ENCODE measurements at regions not wholly inside any gene's neighbourhood (a gene's known extent, or its start where the extent isn't known, plus 50 kb on each side); places are given as distances from the start of the nearest gene placed in this dataset.
A peak's percentile ranks its signal among the peaks of the same experiment; 100 is the strongest.
"Not testable (repeated sequence)": the region's sequence is repeated elsewhere in the genome, so short reads cannot be mapped to it uniquely, and the experiment has no call there.

DNA sequence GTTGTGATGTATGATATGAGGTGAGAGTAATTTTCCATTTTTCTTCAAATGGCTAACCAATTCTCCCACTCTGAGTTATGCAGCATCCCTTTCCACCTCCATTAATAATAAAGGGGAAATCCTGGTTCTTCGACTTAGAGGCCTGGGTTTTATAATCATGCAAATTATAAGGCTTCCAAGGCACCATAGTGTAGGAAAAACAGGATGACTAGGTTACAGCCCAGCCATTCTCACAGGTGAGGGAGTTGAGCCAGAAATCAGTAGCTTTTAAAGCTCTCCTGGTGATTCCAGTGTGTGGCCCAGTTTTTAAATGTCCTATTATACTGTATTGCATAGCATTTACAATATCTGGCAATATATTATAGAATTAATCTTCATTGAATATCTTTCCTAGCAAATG lies 203.1 kb downstream of the ARHGEF9 start:
- no peak for DNase-seq (ENCODE audit: low spot score in 2 of 2)
- no peak for FAIRE-seq

DNA sequence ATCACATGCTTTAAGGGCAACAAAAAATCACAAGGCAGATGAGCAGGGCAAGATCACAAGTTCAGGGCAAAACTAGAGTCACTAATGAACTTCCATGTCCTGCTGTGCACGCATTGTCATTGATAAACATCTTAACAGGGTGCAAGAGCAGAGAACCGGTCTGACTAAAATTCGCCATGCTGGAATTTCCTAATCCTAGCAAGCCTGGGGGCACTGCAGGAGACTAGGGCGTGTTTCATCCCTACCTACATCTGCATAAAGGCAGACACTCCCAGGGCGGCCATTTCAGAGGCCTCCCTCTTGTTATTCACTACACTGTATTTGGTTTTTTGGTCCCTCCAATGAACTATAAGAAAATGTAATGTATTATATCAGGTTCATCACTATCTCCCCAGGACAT lies 203.6 kb downstream of the ARHGEF9 start:
- DNase-seq (ENCODE audit: low spot score in 2 of 2) (no peak), FAIRE-seq (no peak)

GRCh38 chrX:63576533-63576932 lies 208.5 kb downstream of the ARHGEF9 start:
- FAIRE-seq (no peak), DNase-seq (ENCODE audit: low spot score in 2 of 2) (no peak)

DNA sequence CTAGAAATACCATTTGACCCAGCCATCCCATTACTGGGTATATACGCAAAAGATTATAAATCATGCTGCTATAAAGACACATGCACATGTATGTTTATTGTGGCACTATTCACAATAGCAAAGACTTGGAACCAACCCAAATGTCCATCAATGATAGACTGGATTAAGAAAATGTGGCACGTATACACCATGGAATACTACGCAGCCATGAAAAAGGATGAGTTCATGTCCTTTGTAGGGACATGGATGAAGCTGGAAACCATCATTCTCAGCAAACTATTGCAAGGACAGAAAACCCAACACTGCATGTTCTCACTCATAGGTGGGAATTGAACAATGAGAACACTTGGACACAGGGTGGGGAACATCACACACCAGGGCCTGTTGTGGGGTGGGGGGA lies 209.3 kb downstream of the ARHGEF9 start:
- FAIRE-seq: not testable (repeated sequence)

DNA sequence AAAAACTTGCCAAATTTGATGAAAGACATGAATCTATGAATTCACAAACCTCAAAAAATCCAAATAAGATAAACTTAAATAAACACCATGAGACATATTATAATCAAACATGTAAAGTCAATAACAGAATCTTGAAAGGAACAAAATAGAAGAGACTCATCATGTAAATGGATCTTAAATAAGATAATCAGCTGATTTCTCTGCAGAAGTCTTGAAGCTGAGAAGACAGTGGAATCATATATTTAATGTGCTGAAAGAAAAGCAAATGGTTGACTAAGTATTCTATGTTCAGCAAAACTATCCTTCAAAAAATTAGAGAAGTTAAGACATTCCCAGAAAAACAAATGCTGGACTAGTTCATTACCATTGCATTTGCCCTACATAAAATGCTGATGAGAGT lies 215.7 kb upstream of the SPIN4 start:
- DNase-seq (ENCODE audit: low spot score in 2 of 2) (no peak), FAIRE-seq (no peak)

More for the DNA sequence above, 209.3 kb downstream of the ARHGEF9 start:
- DNase-seq (ENCODE audit: low spot score in 2 of 2): not testable (repeated sequence)

DNA sequence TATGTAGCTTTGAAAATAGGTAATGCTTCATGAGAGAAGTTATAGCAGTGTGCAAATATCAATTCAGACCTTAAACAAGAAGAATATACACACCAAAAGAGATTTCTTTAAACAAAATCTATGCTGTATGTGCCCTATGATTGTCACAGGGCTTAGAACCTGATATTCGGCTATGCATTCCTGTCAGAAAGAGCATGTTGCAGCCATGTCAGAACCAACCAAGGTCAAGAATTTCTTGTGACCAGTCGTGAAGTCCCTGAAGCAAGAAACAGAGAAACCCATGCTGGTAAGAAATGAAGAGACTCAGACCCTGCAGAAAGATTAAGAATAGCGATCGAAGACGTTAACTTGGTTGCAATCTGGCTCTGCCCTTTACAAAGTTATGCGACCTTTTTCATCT lies 210.3 kb upstream of the SPIN4 start:
- no peak for DNase-seq (ENCODE audit: low spot score in 2 of 2)
- FAIRE-seq: no peak

- no peak for FAIRE-seq
- peak in 1 of 2 donors; percentile 19 for DNase-seq (ENCODE audit: low spot score in 2 of 2)
Observed at GRCh38 chrX:63560601-63561218, 209.6 kb upstream of the SPIN4 start.

- DNase-seq (ENCODE audit: low spot score in 2 of 2) (no peak), FAIRE-seq (no peak)
Observed at GRCh38 chrX:63551856-63552255, 200.7 kb upstream of the SPIN4 start.

GRCh38 chrX:63530654-63531053 lies 179.5 kb upstream of the SPIN4 start:
- FAIRE-seq (no peak), DNase-seq (ENCODE audit: low spot score in 2 of 2) (no peak)

- no peak for DNase-seq (ENCODE audit: low spot score in 2 of 2)
- no peak for FAIRE-seq
Observed at GRCh38 chrX:63529961-63530360, 178.8 kb upstream of the SPIN4 start.

DNA sequence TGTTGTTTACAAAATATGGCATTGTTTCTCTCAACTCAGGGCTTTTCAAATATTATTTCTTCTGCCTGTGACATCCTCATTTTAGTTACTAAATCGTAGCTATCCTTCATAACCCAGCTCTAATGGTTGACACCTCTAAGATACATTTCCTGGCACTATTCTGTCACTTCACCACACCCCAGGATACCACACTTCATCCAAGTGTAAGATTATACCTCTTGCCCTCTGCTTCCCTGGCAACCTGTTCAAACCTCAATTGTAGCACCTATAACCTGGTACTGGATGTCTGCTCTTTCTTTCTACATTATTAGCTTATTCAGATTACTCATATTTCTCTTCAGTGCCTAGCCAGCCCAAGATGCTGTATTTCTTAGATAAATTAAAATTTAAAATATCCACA lies 175.7 kb upstream of the SPIN4 start:
- DNase-seq (ENCODE audit: low spot score in 2 of 2): no peak
- no peak for FAIRE-seq

DNA sequence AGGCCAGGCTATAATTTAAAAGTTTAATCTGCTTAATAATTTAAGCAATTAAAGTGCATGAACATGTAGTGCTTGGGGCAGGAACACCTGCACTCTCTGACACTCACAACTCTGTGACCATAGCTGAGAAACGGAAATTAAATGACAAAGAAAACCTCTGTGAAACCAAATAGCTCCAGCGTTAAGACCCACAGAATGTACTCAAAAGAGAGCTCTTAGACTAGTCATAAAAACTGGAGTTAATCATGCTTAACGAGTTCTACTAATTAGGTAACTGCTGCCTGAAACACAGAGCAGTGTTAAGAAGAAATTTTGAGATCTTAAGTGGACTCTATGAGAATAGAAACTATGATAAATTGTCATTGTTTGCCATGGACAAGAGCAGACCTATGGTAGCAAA lies 174.4 kb upstream of the SPIN4 start:
- no peak for FAIRE-seq
- no peak for DNase-seq (ENCODE audit: low spot score in 2 of 2)

DNA sequence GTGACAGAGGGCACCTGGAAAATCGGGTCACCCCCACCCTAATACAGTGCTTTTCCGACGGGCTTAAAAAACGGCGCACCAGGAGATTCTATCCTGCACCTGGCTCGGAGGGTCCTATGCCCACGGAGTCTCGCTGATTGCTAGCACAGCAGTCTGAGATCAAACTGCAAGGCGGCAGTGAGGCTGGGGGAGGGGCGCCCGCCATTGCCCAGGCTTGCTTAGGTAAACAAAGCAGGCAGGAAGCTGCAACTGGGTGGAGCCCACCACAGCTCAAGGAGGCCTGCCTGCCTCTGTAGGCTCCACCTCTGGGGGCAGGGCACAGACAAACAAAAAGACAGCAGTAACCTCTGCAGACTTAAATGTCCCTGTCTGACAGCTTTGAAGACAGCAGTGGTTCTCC lies 168.2 kb upstream of the SPIN4 start:
- not testable (repeated sequence) for FAIRE-seq

DNA sequence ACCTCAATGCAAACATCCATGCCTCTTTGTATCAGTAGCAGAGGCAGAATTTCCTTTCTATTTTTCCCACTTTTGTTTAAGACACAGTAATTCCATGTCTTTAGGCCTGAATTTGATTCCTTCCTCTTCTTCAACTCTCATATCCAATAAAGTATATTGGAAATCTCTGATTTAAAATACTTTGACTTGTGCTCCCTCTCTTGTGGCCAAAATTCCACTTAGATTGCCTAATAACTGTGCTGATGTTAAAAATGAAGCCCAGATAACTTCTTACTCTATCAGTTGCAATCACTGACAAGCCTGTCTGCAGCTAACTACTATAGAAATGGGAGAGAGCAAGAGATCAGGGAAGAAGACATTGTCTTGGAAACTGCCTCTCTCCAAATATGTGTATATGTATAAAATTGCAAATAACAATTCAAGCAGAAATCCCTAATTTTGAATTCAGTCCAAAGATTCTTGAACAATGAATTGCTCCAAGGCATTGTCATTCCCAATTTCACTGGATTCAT lies 163.5 kb upstream of the SPIN4 start:
- FAIRE-seq: no peak

More for the DNA sequence above, 168.2 kb upstream of the SPIN4 start:
- not testable (repeated sequence) for DNase-seq (ENCODE audit: low spot score in 2 of 2)

DNA sequence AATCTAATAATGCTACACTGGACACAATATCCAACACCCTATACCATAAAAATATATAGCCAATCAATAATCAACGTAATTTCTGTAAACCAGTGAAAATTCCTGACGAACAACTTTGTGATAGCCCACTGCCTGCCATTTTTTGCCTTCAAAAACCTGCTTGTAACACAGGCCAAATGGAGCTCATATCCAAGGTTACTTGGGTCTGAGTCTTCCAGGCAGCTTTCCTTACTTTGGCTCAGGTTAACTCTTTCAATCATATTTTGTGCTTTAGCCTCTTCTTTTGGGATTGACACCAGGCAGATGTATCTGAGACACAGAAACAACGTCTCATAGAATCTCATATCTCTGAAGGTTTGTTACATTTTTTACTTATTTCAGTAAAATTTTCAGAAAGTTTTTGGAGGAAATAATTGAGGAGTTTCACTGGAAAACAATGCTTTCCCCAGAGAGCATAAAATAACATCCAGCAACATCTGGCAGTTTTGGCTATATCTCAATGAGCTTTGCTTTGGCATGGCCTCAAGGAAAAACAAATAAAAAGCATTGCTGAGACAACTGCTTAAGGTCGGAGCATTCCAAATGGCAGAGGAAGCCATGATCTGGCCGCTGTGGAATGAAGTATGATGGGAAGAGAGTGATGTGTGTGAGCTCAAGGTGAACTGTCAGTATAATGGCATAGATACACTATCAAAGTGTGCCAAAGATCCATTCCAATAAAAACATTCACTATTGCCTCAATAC lies 162.9 kb upstream of the SPIN4 start:
- no peak for FAIRE-seq
- DNase-seq (ENCODE audit: low spot score in 2 of 2): no peak

More for the DNA sequence above, 163.5 kb upstream of the SPIN4 start:
- DNase-seq (ENCODE audit: low spot score in 2 of 2): no peak

- FAIRE-seq (no peak), DNase-seq (ENCODE audit: low spot score in 2 of 2) (no peak)
Observed at GRCh38 chrX:63511361-63511760, 160.2 kb upstream of the SPIN4 start.

DNA sequence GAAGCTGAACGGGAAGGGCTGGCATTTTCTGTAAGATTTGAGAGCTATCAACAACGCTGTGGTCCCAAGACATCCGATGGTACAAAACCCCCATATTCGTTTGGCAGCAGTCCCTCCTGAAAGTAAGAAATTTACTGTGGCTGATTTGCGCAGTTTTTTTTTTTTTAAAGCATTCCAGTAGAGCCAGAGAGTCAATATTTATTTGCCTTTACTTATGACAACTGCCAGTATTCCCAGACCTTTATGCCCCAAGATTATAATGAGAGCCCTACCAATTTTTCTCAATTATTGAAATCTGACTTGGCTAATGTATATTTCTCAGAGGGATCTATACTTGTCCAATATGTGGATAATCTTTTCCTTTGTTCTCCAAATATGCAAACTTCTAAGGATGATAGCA lies 157.5 kb upstream of the SPIN4 start:
- DNase-seq (ENCODE audit: low spot score in 2 of 2): no peak
- FAIRE-seq: no peak

DNA sequence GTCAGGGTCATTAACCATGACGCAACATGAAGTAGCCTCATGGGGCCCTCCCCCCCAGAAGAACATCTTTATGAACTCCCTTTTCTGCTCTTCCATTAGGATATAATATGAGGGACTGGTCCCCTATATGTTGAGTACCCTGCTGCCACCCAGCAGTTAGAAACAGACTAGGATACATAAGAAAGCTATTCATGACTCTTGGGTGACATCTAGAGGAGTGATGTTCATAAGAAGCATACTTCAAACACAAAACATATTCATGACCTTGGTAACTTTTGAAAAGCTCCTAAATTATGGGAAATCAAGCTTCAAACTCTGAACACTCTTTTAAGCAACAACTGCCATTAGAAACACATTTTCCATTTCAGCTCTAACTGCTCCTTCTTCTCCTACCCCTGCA lies 155.2 kb upstream of the SPIN4 start:
- no peak for FAIRE-seq
- no peak for DNase-seq (ENCODE audit: low spot score in 2 of 2)

DNA sequence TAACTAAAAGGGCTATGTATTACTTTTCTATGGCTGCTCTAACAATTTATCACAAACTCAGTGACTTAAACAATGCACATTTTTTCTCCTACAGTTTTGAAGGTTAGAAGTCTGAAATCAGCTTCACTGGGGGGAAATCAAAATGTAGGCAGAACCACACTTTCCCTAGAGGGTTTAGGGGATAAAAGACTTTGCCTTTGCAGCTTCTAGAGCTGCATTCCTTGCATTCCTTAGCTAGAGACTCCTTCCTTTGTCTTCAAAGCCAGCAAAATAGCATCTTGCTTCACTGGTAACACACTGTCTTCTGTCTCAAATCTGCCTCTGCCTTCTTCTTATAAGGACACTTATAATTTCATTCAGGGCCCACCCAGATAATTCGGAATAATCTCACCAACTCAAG lies 152.4 kb upstream of the SPIN4 start:
- no peak for FAIRE-seq
- DNase-seq (ENCODE audit: low spot score in 2 of 2): no peak

DNA sequence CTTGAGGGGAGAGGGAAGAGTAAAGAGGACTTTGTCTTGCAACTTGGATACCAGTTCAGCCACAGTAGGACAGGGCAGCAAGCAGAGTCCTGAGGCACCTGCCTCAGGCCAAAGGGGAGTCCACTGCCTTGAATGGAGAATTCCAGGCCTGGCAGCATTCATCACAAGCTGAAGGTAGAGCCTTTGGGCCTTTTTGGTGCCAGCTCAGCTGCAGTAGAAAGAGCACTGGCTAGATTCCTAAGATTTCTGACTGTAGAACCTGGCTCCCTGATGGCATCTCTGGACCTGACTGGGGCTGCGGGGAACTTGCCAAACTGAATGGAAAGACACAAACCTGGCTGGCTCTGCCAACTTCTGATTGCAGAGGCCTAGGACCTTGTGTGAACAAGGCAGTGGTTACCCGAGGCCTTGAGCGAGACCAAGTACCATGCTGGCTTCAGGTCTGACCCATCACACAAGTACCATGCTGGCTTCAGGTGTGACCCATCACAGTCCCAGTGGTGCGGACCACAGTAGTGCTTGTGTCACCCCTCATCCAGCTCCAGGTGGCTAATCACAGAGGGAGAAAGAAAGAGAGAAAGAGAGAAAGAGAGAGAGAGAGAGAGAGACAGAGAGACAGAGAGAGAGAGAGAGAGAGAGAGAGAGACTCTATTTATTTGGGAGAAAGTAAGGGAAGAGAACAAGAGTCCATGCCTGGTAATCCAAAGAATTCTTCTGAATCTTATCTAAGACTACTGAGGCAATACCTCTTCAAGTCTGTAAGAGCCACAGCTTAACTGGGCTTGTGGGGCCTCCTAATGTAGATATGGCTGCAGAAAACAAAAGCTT lies 137.6 kb upstream of the SPIN4 start:
- DNase-seq (ENCODE audit: low spot score in 2 of 2) (no peak), FAIRE-seq (no peak)

GRCh38 chrX:63475200-63475599 lies 124.1 kb upstream of the SPIN4 start:
- DNase-seq (ENCODE audit: low spot score in 2 of 2) (no peak), FAIRE-seq (no peak)
